ENCODE measurements at regions not wholly inside any gene's neighbourhood (a gene's known extent, or its start where the extent isn't known, plus 50 kb on each side); places are given as distances from the start of the nearest gene placed in this dataset.
"Not testable (repeated sequence)": the region's sequence is repeated elsewhere in the genome, so short reads cannot be mapped to it uniquely, and the experiment has no call there.

DNA sequence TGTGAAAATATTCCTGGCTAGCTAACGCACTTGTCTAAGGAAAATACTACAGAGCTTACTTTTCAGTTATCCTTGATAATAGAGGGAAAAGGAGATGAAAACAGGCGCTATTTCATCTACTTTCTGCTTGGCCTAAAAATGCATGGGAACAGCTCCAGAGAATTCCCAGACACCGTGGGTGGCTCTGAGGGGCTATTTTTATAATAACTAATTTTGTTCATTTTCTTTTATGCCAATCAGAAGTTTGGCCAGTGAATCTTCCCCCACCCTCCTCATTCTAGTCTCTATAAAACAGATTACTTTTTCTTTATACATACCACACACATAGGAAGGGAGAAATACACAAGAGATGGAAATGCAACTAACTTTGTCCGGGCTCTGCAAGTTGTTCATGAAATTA lies 322.9 kb downstream of the SETD4 start:
- no peak for DNase-seq

DNA sequence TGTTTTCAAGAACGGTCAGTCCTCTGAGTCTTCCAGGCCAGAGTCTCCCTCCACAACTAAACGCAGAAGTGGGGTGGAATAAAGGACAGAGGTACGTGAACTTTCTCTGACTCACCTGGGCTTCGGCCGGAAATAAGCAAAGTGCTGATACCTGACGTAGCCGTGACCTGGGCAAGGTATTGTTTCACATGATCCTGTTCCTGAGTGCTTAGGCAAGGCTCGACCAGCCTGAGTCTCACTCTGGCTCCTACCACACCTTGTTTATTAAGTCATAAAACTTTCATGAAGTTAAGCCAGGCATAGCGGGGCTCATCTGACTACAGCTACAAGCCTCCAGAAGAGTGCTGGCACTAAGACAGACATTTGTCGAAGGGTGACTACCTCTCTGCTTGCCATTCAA lies 327.5 kb downstream of the SETD4 start:
- no peak for DNase-seq

DNA sequence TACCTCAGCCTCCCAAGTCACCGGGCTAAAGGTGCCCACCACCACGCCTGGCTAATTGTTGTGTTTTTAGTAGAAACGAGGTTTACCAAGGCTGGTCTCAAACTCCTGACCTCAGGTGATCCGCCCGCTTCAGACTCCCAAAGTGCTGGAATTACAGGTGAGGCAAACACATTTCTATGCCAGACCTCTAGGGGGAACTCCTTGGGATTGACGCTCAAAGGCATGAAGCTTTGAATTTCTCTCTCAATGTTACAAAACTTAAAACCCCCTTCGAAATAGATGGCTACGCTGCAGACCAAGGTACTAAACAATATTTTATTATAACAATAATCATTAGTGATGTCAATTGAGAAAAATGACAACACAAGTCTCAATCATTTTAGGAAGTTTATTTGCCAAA lies 330.0 kb downstream of the SETD4 start:
- DNase-seq, result no peak

DNA sequence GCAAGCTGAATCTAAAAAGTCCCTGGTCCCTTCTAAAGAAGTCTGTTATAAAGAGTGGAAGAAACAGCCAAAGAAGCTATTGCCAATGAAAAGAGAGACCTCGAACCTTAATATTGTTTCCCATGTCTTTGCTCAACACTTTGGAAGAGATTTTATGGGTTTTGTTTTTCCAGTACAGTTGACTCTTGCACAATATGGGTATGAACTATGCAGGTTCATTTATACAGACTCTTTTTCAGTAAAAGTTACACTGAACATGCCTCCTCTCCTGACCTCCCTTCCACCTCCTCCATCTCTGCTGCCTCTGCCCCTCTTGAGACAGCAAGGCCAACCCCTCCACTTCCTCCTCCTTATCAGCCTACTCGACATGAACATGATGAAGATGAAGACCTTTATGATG lies 332.5 kb downstream of the SETD4 start:
- DNase-seq, result no peak

DNA sequence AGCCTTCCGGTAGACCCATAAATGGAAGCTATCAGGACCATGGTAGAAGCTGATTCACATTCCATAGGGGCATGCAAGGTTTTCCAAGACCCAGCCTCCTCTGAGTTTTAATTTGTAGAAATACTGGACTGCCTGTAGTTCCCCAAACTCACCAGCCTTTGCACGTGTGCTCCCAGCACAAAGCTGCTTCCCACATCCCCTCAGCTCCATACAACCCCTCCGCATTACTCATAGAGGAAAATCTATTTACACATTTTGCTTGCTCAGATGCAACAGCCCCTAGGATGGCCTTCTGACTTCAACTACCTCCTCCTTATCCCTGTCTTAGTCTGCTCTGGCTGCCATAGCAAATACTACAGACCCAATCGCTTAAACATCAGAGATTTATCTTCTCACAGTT lies 336.2 kb downstream of the SETD4 start:
- no peak for DNase-seq

DNA sequence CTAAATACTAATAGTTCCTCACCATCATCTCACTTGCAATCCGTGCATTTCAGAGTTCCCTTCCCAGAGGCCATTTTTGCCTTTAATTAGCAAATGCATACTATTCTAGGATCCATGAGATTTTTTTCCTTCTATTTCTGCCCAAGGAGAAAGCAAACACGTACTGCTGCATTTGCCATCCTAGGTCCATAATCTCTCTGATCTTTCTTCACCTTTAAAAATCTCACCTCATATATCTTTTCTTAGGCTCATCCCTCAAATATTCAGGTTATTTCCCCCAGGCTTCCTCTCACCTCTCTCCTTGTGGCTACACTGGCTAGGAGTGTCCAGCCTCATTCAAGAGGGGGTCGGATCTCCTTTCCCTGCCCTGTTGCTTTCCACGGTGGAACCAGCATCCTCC lies 338.6 kb downstream of the SETD4 start:
- DNase-seq, result no peak

DNA sequence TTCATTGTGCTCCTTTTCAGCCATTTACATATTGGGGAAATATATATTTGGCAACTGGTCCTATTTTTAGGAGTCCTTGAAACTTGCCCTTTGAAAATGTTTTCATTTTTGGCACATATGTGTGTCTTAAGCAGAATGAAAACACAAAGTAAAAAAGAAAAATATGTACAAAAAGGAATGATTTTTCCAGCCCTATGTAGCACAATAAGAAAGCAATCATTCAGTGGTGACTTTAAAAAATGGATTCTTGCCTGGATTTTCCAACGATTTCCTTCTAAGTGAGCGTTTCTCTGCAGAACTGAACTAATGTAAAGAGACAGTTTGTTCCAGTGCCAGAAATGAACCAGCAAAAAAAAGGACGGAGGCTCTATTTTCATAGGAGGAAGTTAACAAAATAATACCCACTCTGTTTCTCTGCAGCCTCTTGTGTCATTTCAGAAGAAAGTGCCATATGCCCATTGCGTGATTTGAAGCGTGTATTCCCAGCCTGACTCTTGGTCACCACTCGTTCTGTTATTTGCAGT lies 340.1 kb downstream of the SETD4 start:
- no peak for DNase-seq

DNA sequence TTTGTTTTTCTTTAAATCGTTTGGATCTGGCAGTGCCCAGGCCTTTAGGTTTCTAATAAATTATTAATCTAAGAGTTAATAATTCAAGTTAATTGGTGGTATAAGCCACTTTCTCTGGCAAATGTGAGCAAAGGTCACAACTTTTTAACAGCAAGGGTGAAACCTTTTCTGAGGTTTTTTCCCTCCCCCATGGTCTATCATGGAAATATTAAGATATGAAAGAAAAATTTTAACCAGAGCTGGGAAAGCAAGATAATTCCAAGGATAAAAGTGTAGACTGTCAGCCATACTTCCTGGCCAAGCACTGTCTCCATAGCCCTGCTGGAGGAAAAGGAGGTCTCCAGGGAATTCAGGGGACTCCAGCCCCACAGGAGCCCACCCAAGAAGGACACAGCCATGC lies 341.2 kb downstream of the SETD4 start:
- DNase-seq, result no peak

DNA sequence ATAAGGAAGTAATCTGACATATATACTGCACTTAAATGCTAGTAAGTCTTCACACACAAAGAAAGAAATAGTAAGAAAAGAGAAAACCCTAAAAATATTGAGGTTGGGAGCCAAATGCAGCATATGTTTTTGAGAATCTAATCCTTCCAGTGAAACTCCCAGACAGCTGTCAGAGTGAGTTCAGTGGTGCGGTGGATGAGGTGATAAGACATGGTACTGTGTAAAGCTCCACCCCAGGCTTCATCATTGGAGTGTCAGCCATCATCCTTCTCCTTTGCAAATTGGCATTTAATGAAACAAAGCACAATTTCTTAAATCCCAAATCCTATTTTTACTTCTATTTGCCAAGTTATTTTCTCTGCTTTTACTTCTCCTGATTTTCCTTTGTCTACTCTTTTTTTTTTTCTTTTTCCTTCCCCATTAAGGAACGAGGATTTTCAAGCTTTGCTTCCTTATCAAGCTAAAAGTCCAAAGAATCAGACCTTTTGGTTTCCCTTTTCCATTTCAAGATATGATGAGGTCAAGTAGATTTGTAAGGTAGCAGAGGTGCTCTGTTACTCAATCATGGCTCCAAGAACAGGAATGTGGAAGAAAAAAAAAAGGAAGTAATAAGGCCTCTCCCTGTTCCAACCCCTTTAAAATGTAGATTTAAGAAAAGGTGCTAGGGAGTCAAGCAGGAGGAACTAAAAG lies 343.3 kb downstream of the SETD4 start:
- no peak for DNase-seq

DNA sequence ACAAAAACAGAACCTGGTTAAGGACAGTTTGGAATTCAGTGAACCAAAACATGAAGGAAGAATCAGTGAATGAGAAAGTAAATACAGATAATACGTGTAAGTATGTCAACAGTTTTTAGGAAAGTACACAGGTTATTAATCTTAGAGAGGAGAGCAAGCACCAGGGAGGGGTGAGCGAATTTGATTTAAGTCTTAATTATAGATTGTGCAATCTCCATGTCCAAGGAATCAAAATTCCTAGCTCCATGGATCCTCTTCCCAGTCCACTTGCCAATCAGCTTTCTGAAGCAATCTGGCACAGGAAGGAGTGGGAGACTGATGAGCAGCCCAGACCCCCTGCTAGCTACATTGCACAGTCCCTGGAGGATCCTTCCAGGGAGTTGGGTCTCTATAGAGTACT lies 346.4 kb downstream of the SETD4 start:
- DNase-seq, result no peak

DNA sequence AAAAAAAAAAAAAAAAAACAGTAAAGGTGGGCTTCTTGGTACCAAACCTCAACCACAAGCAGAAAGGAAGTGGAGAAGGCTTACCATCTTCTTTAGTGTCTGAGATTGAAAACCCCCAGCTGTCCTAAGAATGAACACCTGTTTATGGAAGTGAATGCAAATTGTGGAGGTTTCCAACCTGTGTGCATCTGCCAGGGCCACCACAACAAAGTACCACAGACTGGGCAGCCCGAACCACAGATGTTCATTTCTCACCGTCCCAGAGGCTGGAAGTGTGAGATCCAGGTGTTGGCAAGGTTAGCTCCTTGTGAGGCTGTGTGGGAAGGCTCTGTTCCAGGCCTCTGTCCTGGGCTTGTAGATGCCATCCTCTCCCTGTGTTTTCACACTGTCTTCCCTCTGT lies 348.7 kb downstream of the SETD4 start:
- no peak for DNase-seq

DNA sequence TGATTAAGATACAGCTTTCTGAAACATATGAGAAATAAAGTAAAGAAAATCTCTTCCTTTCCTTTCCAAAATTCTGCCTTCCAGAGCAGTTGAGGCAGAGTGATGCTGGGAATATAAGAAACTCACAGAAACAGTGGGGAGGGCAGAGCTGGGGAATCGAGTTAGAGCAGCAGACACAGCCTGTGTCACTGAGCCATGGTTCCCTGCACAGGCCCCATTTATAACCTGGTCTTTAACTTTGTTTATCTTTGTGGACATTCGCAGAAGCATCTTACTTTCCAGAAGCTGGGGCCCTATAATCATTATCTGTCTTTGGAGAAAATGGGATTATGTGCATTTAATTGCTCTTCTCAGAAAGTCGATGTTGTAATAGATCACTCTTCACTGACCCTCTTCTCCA lies 349.1 kb downstream of the SETD4 start:
- DNase-seq, result no peak

DNA sequence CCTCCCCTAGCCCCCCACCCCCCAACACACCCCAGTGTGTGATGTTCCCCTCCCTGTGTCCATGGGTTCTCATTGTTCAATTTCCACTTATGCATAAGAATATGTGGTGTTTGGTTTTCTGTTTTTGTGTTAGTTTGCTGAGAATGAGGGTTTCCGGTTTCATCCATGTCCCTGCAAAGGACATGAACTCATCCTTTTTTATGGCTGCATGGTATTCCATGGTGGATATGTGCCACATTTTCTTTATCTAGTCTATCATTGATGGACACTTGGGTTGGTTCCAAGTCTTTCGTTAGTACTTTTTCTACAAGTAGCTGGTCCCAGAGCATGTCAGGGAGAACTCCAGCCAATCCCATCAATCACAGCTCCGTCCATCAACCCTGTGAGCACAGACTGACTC lies 350.3 kb downstream of the SETD4 start:
- DNase-seq, result not testable (repeated sequence)

DNA sequence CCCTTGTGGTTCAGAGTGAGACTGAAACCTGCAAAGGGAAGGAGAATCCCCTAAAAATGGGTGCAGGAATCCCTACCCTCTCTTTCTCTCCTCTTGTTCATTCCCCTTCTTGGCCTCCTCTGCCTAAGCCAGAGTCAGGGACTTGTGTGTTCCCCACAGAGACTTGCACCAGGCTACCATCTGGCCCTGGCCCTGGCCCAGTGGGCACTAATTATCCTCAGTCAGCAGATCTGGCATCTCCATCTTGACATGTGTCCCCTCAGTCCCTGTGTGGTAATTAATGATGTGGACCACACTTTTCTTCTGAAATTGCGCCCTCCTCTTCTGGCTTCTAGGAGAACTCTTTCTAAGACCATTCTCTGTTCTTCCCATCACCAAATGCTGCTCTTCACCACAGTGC lies 354.4 kb downstream of the SETD4 start:
- DNase-seq, result no peak

DNA sequence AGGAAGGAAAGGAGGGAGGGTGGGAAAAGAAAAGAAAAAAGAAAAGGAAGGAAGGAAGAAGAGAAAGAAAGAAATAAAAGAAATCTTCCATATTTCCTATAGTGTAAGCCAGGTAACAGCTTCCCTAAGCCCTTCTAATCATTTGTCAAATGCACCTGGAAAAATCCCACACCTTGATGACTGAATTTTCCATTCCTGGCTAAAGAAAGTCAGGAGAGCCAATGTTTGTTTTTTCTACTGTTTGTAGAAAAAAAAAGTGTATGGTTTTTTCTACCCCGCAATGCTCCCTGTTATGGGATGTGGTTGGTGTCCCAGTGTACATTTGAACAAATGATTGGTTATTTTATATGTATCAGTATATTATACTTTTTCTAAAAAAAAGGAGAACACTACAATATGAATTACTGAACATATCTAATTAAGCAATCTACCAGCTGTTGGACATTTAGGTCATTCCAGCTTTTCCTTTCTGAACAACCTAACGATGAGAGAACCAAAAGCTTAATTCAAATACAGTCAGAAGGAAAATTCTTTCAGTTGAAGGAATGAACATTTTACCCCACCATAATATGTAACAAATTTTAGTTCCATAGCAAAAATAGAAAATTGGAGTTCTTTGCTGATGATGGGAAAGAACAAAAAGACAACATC lies 355.0 kb downstream of the SETD4 start:
- DNase-seq, result no peak

DNA sequence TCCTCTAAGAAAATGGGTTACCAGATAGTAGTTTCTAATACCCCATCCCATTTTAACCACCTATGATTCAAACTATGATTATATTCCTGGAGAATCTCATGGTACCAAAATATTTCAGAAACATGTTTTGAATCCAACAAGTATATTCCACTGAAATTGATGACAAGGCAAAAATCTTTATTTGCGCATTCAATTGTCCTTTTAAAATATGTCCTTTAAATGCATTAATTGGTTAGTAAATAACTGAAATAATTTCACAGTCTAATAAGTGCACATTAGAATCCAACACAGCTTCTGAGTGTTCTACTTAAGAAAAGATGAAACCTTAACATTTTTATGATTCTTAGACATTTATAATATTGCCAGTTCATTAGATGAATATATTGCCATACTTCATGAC lies 356.6 kb downstream of the SETD4 start:
- DNase-seq, result no peak

DNA sequence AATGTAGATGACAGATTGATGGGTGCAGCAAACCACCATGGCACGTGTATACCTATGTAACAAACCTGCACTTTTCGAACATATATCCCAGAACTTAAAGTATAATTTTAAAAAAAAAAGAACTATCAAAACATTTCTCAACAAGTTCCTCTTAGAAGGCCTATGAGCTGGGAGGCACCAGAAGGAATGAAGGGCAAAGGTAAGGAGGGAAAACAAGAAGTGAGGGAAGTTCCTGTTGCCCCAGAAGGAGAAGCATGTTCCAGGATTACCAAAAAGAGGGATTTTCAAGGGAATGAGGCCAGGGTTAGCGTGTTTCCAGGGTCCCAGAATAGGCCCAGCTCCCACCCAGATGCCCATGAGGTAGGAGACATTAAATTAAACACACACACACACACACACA lies 361.0 kb downstream of the SETD4 start:
- DNase-seq, result no peak

DNA sequence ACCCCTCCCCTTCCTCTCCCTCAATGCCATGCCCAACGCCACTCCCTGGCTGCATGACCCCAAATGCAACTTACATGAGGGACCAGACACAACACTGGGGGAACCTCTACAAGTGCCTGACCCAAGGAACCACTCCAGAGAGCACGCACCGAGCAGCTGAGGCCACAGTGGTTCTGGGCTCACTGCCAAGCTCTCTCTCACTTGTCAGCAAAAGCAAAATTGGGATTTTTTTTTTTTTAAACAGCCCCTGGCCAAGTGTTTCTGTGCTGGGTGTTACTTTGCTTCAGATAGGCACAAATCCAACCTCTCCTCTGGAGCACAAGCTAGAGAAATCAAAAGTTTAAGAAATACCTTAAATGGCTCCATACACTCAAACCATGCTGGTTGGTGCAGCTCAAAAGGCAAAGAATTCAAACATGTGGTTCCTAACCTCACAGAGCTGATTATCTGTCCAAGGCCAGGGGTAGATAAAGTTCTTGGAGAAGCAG lies 363.0 kb downstream of the SETD4 start:
- DNase-seq, result no peak

DNA sequence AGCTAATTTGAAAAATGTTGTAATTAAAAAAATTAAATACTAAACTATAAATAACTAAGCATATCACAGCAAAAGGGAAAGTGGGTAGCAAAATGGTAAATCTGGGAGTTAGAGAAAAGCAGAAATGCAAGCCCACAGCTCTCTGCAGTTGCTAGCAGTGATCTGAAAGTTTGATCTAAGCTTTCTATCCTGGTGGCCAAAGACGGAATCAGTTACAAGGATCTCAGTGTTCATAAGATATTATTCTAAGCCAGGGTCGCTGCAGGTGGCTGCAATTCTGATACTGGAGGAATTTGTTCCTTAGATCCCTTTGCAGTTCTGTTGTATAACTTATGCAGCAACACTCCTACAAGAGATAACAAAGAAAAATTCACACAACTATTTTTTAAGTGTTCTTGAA lies 363.7 kb downstream of the SETD4 start:
- no peak for DNase-seq

DNA sequence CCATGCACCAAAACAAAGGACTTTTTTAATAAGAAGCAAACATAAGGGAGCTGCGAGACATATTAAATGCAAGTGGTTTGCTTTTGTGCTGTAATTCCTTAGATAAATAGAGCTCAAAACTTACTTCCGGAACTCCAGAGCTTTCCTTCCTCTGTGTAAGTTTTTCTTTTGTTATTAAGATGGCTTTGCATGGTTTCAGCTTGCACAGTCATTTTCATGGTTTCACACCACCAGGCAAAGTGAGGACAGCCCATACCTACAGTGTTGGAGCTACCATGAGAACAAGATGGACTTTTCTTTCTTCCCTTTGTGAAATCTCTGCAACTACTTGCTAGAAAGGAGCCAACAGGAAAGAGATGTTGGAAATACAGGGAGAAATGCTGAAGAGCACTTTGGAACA lies 368.0 kb downstream of the SETD4 start:
- no peak for DNase-seq

DNA sequence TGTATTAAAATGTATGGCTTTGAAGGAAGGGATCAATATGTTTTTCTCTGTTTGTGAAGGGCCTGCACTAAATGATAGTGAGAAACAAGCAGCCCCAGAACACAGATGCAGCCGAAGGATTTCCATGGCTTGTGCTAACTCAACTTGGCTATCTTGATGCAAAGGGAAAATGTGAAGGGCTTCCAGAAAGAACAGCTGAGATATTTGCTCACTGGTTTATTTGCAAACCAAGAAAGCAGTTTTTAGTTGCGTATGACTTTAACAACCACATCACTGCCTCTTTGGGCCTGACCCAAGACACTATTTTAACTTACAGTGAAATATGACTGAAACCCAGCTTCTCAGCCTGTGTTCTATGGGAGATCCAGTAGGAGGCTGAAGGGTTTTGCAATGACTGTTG lies 369.9 kb downstream of the SETD4 start:
- DNase-seq, result no peak

DNA sequence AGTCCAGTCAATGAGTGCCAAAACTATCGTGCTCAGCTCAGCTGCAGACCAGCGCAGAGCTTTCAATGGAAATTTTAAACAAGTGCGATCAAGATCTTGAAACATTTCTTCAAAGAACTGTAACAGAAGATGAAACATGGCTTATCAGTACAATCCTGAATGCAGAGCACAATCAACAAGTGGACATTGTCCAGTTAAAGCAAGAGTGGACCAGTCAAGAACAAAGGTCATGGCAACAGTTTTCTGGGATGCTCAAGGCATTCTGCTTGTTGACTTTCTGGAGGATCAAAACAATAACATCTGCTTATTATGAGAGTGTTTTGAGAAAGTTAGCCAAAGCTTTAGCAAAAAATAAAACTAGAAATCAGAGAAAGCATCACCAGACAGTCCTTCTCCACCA lies 374.2 kb downstream of the SETD4 start:
- no peak for DNase-seq

DNA sequence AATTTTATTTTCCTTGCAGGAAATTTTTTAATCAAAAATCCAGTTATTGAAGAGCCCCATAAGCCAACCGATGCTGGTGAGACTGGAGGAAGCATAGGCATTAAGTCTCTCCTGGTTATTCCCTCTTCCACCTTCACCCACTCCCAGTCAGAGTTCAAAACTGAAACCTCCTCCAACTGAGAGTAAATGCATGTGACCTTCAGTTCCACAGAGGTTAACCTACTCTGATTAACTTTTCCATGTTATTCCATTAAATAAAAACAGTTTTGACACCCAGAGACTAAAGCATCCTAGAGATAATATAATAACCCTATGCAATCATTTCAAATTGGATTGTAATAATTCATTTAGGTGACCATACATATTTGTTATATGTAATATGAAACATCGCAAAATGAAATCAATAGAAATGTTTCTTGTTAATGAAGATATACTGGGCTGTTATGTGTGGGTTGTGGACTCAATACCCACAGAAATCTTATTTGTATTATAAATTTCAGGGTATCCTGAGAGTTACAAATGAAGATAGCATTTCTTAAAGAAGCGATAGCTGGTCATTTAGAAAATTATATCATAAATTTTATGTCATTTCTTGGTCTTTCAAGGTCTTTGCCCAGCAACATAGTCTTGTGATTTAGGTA lies 376.5 kb downstream of the SETD4 start:
- no peak for DNase-seq

DNA sequence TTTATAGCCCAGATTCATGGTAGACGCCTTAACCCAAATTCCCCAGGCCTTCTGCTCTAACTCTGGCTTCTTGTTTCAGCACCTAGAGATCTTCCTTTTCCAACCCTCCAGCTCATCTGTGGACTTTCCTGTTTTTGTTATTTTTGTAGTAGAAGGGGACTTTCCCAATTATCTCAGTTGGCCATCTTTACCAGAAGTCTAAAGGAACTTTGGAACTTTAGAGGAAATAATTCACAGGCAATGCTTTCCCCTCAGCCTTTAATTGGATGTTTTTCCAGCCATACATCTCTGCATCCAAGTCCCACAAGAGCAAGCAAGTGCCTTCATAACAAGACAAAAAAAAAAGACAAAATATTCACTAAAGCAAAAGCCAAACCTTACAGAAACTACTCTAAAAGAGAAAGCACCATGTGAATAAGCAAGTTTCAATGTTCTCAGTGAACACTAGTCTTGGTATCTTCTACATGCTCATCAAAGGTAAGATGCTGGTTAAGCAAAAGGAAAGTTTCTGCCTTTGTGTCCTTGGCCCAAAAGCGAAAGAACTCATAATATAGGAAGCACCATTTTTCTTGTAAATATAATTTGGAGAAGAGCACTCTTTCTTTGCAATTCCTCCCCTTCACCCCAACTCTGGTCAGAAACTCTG lies 377.3 kb downstream of the SETD4 start:
- DNase-seq, result no peak
